ENCODE measurements at regions not wholly inside any gene's neighbourhood (a gene's known extent, or its start where the extent isn't known, plus 50 kb on each side); places are given as distances from the start of the nearest gene placed in this dataset.

DNA sequence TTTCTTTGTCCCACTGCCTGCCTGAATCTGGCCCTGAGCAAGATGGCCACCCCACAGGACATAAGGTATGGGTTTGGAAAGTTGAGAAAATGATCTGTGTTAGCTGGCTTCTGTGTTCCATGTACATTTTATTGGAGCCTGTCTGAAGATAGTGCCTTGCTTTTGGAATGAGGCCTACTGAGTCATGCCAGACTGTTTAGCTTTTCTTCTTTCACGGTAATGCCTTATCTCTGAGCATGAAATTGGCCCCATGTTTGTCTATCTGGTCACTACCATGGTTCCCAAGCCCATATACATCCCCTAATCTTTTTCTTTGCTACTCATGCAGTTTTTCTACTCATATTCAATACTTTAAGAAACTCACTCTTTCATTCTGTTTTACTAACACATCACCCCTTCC, 85.1 kb upstream of the LMO4 start:
- Histone ChIP-seq H3K4me3 (ENCODE audit: low read depth, low read length, poor library complexity, severe bottlenecking) (no peak overlapping the region), H3K27me3 (replicated peaks; ENCODE audit: insufficient read depth, low read depth, low read length, poor library complexity) (no peaks in the 10 kb centered on the region), H3K4me1 (ENCODE audit: insufficient read depth, low read length, poor library complexity, severe bottlenecking) (no peaks in the 10 kb centered on the region), H3K36me3 (ENCODE audit: insufficient read depth, low read length, poor library complexity, severe bottlenecking) (no peaks in the 10 kb centered on the region), H3K9me3 (ENCODE audit: low read depth, low read length, poor library complexity, severe bottlenecking) (no peaks in the 10 kb centered on the region), H3K27ac (ENCODE audit: low read depth, low read length, poor library complexity, severe bottlenecking) (no peak overlapping the region)
- POLR2A ChIA-PET (ENCODE audit: low non-redundant PET): no interaction called here
- intact Hi-C loops (cut with micrococcal nuclease; ENCODE audit: unreplicated experiment): no loop called here
- no peak for DNase-seq (ENCODE audit: low spot score)
- TF ChIP-seq CTCF (conservative IDR thresholded peaks at IDR 0.05; ENCODE audit: low read depth, low read length): no peak
- TF ChIP-seq EZH2 (IDR thresholded peaks at IDR 0.05; ENCODE audit: borderline replicate concordance, low read depth, low read length, poor library complexity, severe bottlenecking): no peak
- CTCF ChIA-PET: no interaction called here
- BruUV-seq (replicated peaks): no TSS peak

GRCh38 chr1:87246436-87246835, 82.2 kb upstream of the LMO4 start:
- intact Hi-C loops (cut with micrococcal nuclease; ENCODE audit: unreplicated experiment): no loop called here
- ChIA-PET POLR2A (ENCODE audit: low non-redundant PET) (no interaction called here), CTCF (no interaction called here)
- no TSS peak for BruUV-seq (replicated peaks)
- DNase-seq (ENCODE audit: low spot score): no peak
- Histone ChIP-seq H3K4me1 (ENCODE audit: insufficient read depth, low read length, poor library complexity, severe bottlenecking) (no peaks in the 10 kb centered on the region), H3K36me3 (ENCODE audit: insufficient read depth, low read length, poor library complexity, severe bottlenecking) (no peaks in the 10 kb centered on the region), H3K27me3 (replicated peaks; ENCODE audit: insufficient read depth, low read depth, low read length, poor library complexity) (no peaks in the 10 kb centered on the region), H3K4me3 (ENCODE audit: low read depth, low read length, poor library complexity, severe bottlenecking) (no peak overlapping the region), H3K27ac (ENCODE audit: low read depth, low read length, poor library complexity, severe bottlenecking) (no peak overlapping the region), H3K9me3 (ENCODE audit: low read depth, low read length, poor library complexity, severe bottlenecking) (no peaks in the 10 kb centered on the region)
- TF ChIP-seq EZH2 (IDR thresholded peaks at IDR 0.05; ENCODE audit: borderline replicate concordance, low read depth, low read length, poor library complexity, severe bottlenecking): no peak

- ChIA-PET CTCF (no interaction called here), POLR2A (ENCODE audit: low non-redundant PET) (no interaction called here)
- H3K4me1 ChIP-seq (ENCODE audit: insufficient read depth, low read length, poor library complexity, severe bottlenecking): no peaks in the 10 kb centered on the region
- H3K9me3 ChIP-seq (ENCODE audit: low read depth, low read length, poor library complexity, severe bottlenecking): no peaks in the 10 kb centered on the region
- DNase-seq (ENCODE audit: low spot score): no peak
- H3K36me3 ChIP-seq (ENCODE audit: insufficient read depth, low read length, poor library complexity, severe bottlenecking): no peaks in the 10 kb centered on the region
- intact Hi-C loops (cut with micrococcal nuclease; ENCODE audit: unreplicated experiment): no loop called here
- no peak overlapping the region for H3K4me3 ChIP-seq (ENCODE audit: low read depth, low read length, poor library complexity, severe bottlenecking)
- TF ChIP-seq CTCF (conservative IDR thresholded peaks at IDR 0.05; ENCODE audit: low read depth, low read length) (no peak), EZH2 (IDR thresholded peaks at IDR 0.05; ENCODE audit: borderline replicate concordance, low read depth, low read length, poor library complexity, severe bottlenecking) (no peak)
- no peak overlapping the region for H3K27ac ChIP-seq (ENCODE audit: low read depth, low read length, poor library complexity, severe bottlenecking)
- no peaks in the 10 kb centered on the region for H3K27me3 ChIP-seq (replicated peaks; ENCODE audit: insufficient read depth, low read depth, low read length, poor library complexity)
- no TSS peak for BruUV-seq (replicated peaks)
These were observed 78.9 kb upstream of the LMO4 start for GRCh38 chr1:87249803-87250202.

GRCh38 chr1:87250336-87250735, 78.3 kb upstream of the LMO4 start:
- Histone ChIP-seq H3K27me3 (replicated peaks; ENCODE audit: insufficient read depth, low read depth, low read length, poor library complexity) (no peaks in the 10 kb centered on the region), H3K4me1 (ENCODE audit: insufficient read depth, low read length, poor library complexity, severe bottlenecking) (no peaks in the 10 kb centered on the region), H3K27ac (ENCODE audit: low read depth, low read length, poor library complexity, severe bottlenecking) (no peak overlapping the region), H3K36me3 (ENCODE audit: insufficient read depth, low read length, poor library complexity, severe bottlenecking) (no peaks in the 10 kb centered on the region), H3K4me3 (ENCODE audit: low read depth, low read length, poor library complexity, severe bottlenecking) (no peak overlapping the region), H3K9me3 (ENCODE audit: low read depth, low read length, poor library complexity, severe bottlenecking) (peaks cover under 1% of the 10 kb centered on the region)
- CTCF ChIA-PET: no interaction called here
- intact Hi-C loops (cut with micrococcal nuclease; ENCODE audit: unreplicated experiment): no loop called here
- BruUV-seq (replicated peaks): no TSS peak
- DNase-seq (ENCODE audit: low spot score): no peak
- POLR2A ChIA-PET (ENCODE audit: low non-redundant PET): no interaction called here
- TF ChIP-seq CTCF (conservative IDR thresholded peaks at IDR 0.05; ENCODE audit: low read depth, low read length): no peak
- no peak for TF ChIP-seq EZH2 (IDR thresholded peaks at IDR 0.05; ENCODE audit: borderline replicate concordance, low read depth, low read length, poor library complexity, severe bottlenecking)
